Activated CD4-positive, CD25-positive, alpha-beta regulatory T cell treated with anti-CD3 and anti-CD28 coated beads, Interleukin-2, amount 50 U/mL, for 72 hours (primary cell): ENCODE measurements at regions not wholly inside any gene's neighbourhood (a gene's known extent, or its start where the extent isn't known, plus 50 kb on each side); places are given as distances from the start of the nearest gene placed in this dataset.

ENCODE experiments used
- DNase-seq: peaks from one replicate; pipeline ENCODE4 v3.0.0; 2021

- no peak for DNase-seq
Observed at GRCh38 chr10:94194256-94194655, 168.5 kb downstream of the NOC3L start.

GRCh38 chr10:94197241-94197640 lies 165.5 kb downstream of the NOC3L start:
- DNase-seq = no peak

DNA sequence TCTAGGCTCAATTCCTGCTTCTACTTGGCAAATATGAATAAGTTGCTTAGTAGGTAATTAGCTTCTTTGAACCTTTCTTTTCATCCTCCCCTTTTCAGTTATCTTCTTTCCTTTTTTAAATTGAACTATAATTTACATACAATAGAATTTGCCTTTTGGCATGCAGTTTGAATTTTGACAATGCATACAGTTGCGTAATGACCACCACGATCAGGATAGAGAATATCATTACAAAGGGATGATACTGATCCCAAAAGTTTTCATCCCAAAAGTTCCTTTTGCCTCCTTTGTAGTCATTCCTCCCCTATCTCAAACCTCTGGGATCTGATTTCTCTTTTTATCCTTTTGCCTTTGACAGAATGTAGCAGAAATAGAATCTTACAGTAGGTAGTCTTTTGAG lies 164.4 kb downstream of the NOC3L start:
- no peak for DNase-seq

- DNase-seq = no peak
Observed at GRCh38 chr10:94199565-94199964, 163.2 kb downstream of the NOC3L start.

DNA sequence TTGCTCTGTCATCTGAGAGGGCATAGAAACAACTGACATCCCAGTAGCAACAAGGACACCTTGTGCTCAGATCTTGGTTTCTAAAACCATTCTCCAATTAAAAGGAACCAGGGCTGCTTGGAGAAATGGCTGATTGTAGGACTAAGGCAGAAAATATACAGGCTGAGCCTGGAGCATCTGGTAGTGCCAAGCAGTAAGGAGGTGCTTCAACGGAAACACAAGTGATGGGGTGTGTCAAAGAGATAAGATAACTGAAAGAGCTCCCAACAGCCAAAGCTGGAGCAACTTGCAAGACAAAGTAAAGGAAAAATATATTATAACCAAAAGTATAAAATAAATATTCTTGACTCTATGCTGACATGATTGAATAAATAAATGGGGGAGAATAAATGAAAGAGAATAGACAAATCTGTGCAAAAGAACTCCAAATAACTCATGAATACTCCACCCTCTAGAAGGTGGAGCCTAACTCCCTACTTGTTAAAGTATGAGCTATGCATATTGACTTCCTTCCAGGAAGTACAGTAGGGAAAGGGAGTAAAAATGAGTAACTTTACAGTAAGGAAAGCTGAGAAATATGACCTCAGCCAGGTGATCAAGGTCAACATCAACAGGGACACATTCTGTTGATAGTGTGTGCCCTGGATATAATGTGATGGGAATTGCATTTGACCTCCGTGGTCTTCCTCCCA lies 162.4 kb downstream of the NOC3L start:
- no peak for DNase-seq

- DNase-seq = no peak
Observed at GRCh38 chr10:94205396-94205831, 157.3 kb downstream of the NOC3L start.

DNA sequence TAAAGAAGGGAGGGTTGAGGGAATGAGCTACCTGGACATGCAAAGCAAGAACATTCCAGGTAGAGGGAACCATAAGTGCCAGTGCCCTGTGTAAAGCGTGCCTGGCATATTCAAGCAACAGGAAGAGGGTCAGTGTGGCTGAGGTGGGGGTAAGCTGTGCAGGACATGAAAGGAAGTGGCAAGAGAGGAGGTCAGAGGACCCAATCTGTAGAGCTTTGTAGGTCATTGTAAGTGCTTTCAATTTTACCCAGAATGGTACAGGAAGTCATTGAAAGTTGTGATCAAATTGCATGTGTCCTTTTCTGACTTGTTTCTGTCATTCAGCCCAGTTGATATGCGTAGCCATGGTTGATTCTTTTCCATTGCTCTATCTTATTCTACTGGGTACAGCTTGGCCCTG lies 156.6 kb downstream of the NOC3L start:
- no peak for DNase-seq

DNA sequence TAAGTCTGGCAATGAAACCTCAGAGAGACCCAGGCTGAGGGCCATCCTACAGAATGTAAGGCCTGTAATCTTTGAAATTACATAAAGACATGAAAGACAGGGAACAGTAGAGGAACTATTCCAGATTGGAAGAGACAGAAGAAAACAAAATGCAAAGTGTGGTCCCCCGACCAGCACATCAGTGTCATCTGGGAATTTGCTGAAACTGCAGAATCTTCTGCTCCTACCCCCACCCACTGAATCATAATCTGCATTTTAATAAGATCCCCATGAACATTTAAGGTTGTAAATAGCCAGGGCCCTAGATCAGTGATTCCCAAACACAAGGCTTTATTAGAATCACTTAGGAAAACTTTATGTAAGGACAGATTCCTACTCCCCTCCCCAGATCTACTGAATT lies 154.4 kb downstream of the NOC3L start:
- DNase-seq = no peak

DNA sequence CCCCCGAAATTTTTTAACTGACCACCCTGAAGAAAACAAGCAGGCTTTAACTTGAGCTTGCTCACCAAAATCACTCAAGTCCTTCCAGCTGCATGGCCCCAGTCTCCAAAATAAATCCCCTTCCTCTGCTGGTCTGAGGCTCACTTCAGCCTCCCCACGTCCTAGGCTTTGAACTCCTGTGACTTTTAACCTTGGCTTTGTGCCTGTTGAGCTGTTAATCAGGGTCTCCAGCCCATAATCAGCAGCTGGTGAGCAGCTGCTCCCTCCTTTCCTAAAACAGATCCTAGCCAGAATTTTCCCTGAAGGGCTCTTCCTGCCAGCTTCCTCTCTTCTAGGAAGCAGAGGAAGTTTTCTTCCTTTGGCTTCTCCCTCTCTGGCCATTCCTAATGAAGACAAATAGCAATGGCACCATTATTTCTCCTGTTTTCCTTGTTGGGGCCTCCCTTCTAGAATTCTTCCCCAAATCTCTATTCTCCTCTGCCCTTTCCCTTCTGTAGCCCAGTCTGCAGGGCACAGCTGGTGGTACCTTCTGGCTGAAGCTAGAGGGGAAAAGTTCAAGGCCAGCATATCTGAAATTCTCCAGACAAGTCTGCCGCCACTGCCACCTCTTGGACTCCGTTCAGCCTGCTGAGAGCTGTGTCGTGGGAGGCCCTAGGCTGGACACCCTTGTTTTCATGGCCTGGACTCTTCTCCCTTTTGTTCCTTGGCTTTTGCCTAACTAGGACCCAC lies 152.1 kb downstream of the NOC3L start:
- DNase-seq = no peak

DNA sequence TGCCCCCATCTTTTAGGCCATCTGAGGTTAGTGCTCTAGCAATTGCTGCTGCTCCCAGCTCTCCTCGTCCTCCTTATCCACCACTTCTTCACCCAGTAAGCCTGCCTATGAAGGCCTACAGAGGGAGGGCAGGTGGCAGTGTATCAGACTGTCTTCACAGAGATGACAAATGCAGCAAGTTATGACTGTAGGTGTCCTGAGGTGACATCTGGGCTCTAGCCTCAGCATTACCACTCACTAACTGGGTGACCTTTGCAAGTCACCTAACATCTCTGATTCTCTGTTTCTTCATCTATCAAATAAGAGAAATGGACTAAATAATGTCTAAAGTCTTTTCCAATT lies 151.6 kb downstream of the NOC3L start:
- DNase-seq = no peak

DNA sequence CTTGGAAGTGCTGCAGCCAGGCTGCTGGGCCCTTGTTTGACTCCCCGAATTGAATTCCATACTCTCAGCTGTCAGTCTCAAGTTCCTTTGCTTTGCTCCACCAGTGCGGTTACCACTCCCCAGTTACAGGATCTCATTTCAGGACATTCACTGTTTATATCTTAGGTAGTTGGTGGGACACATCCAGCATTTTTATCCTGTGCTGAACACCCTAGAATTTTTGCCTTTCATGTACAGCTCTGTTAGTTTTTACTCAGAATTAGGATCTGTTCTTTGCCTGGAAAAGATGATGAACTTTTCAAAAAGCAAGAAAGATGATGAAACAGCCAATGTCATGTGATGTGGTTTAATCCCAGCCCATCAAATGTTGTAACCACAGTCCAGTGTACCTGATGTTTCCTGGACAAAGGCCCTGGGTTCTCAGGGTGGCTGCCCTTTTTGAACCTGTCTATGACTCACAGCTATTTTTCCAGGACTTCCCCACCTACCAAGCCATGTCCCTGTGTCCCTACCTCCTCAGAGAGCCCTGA lies 149.7 kb downstream of the NOC3L start:
- no peak for DNase-seq

DNA sequence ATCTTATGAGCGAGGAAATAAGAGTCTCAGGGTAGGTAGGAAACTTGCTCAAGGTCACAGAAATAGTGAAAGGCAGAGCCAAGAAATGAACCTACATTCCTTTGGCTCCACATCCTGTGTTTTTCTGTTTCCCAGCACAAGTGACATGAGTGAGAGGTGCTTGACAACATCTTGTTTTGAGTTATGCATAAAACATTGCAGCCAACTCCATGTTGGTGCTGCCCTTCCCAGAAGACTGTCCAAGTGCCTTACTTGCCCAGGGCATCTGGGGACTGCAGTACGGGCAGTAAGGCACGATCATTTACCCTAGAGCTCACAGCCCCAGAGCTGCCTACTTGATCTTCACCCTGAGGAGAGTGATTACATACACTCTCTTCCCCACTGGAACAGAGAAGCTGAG lies 148.8 kb downstream of the NOC3L start:
- DNase-seq = no peak

GRCh38 chr10:94214481-94214893 lies 148.3 kb downstream of the NOC3L start:
- DNase-seq = no peak

DNA sequence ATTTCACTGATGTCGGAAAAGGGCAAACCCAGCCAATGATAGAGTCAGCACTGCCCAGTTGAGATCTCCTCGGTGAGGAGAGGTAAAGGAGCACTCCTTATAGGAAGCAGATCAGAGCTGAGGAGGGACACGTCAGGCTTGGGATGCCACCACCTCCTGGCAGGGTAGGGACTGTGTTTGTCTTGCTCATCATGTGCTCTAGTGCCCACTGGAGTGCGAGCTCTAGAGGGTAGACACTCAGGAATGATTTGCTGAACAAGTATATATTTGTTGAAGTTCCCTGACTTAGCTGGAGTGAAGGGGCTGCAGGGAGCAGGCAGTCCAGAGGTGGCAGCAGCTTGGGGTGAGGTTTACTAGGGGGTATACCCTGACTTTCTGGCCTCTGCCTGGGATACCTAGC lies 146.5 kb downstream of the NOC3L start:
- DNase-seq = no peak

- no peak for DNase-seq
Observed at GRCh38 chr10:94217411-94217810, 145.3 kb downstream of the NOC3L start.

GRCh38 chr10:94218493-94219183 lies 144.1 kb downstream of the NOC3L start:
- DNase-seq = no peak

- DNase-seq = no peak
Observed at GRCh38 chr10:94219829-94220228, 142.9 kb downstream of the NOC3L start.

DNA sequence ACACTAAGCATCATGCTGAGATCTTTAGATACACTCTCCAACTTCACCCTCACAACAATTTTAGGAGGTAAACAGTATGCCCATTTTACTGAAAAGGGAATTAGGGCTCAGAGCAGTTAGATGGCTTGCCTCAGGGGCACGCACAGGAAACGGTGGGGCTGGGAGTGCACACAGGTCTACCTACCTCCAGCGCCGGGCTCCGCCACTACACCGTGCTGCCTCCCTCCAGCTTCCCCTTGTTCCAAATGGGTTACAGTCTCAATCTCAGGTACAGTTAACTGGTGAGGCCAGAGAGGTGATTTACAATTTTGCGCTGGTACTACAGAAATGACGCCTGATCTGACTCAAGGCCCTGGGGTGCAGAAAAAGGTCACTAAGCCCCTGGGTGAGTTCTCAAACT lies 142.0 kb downstream of the NOC3L start:
- DNase-seq = no peak

GRCh38 chr10:94223702-94224370 lies 138.9 kb downstream of the NOC3L start:
- no peak for DNase-seq

DNA sequence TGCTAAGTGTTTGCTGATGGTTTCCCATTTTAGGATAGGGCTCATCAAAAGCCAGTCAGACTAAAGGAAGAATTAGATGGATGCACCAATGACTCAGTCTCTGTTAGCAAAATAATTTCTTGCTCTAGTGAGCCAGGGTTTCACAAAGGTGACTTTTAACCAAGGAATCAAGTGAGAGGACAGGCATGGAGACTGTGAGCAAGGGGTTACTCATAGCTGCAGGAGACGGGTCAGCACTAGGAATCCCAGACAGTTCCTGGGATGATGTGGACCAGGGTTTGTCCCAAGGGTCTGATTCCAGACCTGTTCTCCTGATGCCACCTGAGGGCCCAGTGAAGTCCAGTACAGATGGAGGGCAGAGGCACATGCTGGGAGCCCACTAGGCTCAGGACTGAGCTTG lies 138.1 kb downstream of the NOC3L start:
- DNase-seq = no peak

- DNase-seq = no peak
Observed at GRCh38 chr10:94225589-94225988, 137.2 kb downstream of the NOC3L start.

- DNase-seq = no peak
Observed at GRCh38 chr10:94230134-94230785, 132.5 kb downstream of the NOC3L start.
